Cerebellar cortex (tissue), 1 donor: ENCODE measurements at regions not wholly inside any gene's neighbourhood (a gene's known extent, or its start where the extent isn't known, plus 50 kb on each side); places are given as distances from the start of the nearest gene placed in this dataset.
"Not testable (repeated sequence)": the region's sequence is repeated elsewhere in the genome, so short reads cannot be mapped to it uniquely, and the experiment has no call there.

ENCODE experiments used
- DNase-seq: peaks from one replicate; pipeline ENCODE4 v3.0.0-alpha.2; 2015; ENCODE audit warnings: low spot score

DNA sequence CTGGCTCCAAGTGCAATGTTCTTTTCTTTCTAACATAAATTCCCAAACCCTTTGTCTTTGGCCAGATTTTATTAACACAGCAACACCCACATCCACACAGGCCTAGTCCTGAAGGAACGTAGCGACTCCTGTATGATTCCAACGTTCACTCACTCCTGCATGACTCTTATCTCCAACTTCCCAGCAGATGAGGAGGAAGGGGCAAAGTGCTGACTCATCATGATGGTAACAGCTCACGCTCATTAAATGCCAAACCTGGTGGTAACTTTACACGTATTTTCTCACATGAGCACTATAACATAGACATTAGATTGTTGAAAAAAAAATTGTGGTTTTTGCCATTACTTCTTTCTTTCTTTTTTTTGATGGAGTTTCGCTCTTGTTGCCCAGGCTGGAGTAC lies 1349.5 kb downstream of the EFNA5 start:
- DNase-seq = no peak

DNA sequence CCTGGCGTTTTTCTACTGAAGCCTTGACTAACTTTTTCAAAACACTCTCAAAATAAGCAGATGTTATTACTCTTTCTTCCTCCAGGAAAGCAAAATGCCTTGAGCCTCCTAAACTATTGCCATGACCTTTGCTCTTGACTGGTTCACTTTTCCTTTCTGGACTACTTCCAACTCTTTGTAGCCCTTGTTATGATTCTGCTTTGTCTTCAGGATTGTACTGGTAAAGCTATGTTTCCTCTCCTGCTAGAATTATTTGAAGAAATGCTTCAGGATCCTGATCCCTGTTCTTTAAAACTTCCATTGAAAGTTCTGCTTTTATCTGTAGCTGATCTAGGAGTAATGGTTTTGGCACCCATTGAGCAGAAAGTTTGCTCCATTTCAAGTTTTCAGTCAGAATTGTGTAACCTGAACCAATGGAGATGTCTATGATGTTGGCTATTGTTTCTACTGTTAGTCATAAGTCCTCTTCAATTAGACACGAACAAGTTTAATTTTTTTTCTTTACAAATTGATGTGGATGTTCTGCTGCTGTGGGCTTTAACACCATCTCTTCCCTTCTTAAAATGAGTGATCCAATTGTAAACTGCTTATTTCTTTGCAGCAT lies 1356.4 kb downstream of the EFNA5 start:
- DNase-seq = no peak

DNA sequence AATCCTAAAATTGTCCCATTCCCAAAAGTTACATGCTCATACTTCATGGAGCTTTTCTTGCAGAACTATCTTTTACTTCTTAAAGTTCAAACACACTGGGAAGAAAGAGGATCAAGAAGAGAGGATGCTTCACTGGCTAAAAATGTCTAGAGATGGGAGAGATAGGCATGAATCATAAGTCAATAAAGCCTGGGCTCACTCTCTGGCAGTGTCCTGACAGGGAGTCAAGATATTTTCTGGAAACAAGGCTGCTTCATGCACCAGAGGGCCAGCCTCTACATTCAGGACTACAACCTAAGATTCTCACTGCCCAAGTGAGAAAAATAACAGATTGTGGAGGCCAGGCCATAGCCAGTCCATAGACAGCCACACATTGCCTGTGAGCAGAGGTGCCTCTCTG lies 1358.4 kb downstream of the EFNA5 start:
- no peak for DNase-seq

DNA sequence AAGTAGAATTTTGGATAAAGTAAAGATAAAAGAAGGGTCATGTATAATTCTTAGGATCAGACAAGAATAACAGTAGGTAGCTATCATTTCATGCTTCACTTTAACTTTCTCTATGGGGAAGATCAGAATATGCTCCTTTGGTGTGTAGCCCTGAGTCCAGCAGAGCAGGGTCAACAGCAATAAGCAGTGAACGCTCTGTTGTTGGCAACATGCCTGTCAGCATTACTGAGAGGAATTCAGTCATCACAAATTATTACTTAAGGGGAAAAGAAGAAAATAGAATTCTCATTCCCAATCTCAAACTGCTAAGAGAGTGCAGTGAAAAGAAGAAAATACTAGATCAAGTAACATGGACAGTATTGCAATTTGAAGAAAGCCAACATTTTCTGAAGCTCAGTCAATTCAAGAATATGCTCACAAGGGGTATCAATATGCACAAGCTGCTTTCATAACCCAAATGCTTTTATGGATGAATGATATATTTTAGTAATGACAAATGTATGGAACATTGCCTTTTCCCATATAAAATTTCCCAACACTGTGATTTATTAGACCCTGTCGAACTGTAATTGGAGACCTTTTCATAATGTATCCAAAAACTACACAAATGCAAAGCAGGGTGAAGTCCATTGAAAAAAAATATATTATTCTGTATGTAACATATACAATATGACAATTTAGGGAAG lies 1359.4 kb downstream of the EFNA5 start:
- no peak for DNase-seq

DNA sequence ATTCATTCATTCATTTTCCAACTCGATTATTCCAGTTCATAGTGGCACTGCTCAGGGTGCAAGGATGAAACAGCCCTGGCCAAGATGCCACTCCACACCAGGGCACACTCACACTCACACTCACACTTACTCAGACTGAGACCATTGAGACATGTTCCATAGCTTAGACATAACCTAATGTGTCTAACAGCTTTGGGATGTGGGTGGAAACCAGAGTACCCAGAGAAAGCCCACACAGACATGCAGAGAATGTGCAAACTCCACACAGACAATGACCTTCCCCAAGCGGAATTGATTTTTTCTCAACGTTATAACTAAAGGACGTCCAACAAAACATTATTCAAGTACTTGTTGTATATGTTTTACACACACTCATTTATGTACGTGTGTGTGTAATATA lies 1363.5 kb downstream of the EFNA5 start:
- no peak for DNase-seq

DNA sequence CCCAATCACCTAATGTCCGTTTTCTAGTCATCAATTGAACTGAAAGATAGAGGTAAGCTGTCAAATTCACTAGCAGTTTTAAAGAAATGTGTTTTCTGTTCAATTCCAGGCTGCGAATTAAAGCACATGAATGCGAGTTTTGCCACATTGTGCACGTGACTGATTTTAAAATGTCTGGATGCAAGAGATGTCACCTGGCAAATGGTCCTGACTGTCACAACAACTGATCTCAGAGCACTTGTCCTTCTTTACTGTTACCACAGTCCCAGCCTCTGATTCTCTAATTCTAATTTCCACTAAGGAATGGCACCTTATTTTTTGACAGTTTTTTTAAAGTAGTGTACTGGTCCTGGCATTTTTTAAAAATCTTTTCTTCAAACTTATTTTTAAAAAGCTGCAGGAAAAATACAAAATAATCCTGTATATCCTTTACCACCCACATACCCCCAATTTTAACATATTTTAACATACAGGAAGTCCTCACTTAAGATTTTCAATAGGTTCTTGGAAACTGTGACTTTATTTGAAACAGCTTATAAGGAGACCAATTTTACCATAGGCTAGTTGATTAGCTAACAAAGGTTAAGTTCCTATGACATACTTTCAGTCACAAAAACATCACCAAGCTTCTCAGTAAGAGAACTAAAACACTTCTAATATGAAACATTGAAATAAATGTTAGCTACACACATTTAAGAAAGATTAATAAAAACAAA lies 1364.3 kb downstream of the EFNA5 start:
- no peak for DNase-seq

DNA sequence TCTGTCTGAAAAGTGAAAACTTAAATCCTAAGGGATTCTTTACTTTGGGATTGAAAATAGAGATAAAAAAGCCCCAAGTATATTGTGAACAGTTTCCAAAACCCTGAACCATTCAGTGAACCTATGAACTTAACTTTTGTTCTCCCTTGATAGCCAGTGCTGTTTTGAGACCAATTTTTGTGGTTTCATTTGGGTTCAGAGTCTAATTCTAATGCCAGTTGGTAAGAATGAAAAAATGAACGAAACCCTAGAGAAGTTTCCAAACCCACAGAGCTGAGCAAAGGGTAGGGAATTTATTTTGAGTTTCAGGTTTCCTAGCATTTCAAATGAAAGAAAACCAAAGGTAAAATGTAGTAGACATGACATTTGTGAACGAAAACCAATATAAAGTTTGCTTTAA lies 1366.8 kb downstream of the EFNA5 start:
- DNase-seq = no peak

DNA sequence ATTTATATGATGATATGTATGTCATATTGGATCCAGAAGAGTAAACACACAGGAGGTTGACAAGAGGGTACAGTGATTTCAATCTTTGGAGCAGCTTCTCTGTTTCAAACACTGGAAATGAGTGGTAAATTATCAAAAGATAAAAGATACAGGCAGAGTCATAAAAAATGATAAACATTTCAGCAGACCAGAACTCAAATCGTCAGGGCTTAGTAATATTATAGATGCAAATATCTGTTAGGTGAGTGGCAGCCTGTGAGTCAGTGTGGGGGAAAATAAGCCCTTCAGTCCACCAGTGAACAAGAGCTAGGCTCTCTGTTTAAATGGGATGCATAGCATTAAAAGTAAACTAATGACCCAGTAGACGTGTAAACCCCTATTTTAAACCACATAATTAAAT lies 1378.1 kb downstream of the EFNA5 start:
- no peak for DNase-seq

DNA sequence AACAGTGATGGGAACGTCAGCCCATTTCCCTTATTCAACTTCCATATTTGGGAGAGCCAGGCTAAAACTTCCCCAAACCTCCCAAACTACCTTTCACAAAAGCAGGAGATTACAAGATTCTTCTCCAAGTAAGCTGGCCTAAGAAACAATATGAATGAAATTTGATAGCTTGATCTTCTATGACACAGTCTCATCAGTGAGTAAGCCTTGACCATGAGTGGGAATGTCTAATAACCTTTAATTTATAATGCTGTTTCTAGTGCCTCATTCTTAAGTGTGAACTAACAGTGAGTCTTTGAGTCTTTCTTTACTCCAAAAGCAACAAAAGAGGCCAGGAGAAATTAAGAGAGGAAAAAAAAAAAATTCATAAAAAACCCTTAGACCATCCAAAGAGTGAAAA lies 1379.9 kb downstream of the EFNA5 start:
- no peak for DNase-seq

DNA sequence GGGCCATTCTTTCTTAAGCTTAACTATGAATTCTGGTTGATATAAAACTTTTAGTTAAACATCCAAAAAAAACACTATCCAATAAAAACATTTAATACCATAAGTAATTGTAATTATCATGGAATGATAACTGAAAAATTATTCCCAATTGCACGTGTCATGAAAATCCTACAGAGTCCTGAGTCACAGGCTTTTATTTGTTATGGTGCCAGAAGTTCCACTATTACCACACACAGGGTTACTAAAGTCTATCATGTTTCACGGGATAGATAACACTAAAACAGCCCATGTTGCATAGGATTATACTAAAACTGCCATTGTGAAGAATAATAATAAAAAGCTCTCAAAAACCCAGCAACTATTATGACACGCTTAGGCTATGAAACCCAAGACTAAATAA lies 1381.8 kb downstream of the EFNA5 start:
- DNase-seq = no peak

DNA sequence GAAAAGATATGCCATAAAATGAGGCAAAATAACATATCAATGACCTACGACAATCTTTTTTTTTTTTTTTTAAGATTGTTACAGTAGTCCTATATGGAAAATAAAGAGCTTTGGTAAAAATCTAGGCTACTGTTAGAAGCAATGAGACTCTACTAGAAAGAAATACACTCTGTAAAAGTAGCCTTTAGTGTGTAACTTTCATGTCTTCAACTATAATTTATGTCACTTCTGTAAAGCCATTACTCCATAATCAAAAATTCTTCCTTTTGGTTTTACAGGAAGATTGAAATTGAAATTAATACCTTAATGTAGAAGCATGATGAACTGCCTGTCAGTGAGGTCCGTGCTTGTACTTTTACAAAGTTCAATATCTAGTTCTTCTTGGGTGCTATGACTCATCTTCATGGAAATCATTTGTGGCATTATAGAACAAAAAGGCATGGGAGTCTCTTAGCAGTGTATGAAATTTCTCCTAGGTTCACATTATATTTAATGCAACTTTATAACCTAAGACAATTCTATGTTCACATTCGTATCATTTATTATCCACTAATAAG lies 1393.1 kb downstream of the EFNA5 start:
- DNase-seq = no peak

DNA sequence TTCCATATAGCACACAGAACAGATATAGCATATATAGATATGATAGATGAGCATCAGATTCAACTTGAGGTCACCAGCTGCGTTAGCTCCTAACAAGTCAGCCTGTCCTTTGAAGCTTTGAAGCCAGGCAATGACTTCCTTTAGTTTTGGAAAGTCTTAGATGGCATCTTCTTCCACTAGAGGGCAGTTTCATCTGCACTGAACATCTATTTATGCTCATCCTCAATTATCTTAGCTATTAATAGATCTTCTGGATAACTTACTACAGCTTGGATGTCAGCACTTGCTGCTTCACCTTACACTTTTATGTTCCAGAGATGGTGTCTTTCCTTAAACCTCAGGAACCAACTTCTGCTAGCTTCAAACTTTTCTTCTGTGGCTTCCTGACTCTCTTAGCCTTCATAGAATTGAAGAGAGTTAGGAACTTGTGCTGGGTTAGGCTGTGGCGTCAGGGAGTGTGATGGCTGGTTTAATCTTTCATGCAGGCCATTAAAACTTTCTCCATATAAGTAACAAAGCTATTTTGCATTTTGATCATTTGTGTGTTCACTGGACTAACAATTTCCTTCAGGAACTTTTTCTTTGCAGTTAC lies 1401.4 kb downstream of the EFNA5 start:
- peak; percentile 20 for DNase-seq

DNA sequence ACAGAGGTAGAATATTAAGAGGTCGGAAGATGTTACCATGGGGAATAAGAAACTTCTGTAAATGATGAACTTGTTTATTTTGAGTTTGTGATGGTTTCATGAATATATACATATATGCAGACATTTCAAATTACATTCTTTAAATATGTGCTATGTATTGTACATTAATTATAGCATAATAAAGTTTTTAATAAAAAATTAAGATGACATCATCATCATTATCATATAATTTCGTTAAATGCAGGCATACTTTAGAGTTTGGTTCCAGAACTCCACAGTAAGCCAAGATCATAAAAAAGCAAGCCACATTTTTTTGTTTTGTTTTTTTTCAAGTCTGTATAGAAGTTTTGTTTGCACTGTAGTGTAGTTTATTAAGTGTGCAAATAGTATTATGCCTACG lies 1403.5 kb downstream of the EFNA5 start:
- no peak for DNase-seq

DNA sequence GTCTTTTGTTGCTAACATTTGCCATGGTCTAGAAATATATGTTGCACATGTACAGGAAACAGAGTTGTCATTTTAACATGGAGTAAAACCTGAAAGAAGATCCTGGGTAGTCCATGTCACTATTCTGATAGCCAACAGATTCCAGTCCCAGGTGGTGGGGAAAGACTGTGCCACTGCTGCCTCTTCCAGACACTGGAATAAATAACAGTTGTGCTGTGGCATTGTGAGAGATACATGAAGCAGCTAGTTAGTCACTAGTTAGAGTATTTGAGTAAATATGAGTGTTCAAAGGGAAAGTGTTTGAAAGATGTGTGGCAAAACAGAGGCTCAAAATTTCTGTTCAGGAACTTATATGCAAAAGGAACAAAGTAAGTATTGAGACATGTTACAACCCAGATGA lies 1408.3 kb downstream of the EFNA5 start:
- no peak for DNase-seq

DNA sequence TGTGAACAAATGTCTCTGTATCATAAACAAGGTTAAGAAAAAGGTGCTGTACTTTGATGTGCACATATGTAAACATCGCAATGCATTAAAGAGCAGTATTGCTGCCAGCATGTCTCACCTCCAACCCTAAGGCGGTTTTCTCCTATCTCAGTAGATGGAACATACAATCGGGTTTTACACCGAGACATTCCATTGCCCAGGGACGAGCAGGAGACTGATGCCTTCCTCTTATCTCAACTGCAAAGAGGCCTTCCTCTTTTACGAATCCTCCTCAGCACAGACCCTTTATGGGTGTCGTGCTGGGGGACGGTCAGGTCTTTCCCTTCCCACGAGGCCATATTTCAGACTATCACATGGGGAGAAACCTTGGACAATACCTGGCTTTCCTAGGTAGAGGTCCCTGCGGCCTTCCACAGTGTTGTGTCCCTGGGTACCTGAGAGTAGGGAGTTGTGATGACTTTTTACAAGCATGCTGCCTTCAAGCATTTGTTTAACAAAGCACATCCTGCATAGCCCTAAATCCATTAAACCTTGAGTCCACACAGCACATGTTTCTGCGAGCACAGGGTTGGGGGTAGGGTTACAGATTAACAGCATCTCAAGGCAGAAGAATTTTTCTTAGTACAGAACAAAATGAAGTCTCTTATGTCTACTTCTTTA lies 1411.2 kb downstream of the EFNA5 start:
- DNase-seq = not testable (repeated sequence)

DNA sequence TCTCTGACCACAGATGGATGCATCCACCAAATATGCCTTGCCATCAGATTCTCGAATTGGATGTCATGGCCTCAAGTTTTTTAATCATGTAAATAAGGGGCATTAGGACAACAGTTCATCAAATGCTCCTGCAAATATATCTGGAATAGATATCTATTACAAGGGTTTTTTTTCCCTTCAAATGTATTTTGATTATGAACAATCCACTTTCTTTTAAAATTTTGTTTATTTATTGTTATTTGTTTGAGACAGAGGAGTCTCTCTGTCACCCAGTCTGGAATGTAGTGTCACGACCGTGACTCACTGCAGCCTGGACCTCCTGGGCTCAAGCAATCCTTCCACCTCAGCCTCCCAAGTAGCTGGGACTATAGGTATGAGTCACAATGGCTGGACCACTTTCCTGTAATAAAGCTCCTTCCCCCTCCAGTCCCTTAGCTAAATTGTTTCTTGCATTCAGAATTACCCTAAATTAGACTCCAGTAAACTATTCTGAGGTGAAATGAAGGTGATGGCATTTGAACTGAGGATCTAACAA lies 1412.1 kb downstream of the EFNA5 start:
- no peak for DNase-seq

DNA sequence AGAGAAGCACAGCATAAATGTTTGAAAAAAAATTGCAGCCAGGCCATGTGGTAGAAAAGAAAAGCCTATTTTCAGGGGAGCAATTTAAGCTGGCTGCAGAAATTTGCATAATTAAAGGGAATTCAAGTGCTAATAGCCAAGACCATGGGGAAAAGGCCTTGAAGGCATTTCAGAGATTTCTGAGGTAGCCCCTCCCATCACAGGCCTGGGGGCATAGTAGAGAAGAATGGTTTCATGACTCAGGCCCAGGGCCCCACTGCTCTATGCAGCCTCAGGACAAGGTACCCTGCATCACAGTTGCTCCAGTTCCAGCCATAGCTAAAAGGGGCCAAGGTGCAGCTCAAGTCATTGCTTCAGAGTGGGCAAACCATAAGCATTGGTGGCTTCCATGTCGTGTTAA lies 1416.0 kb downstream of the EFNA5 start:
- no peak for DNase-seq

DNA sequence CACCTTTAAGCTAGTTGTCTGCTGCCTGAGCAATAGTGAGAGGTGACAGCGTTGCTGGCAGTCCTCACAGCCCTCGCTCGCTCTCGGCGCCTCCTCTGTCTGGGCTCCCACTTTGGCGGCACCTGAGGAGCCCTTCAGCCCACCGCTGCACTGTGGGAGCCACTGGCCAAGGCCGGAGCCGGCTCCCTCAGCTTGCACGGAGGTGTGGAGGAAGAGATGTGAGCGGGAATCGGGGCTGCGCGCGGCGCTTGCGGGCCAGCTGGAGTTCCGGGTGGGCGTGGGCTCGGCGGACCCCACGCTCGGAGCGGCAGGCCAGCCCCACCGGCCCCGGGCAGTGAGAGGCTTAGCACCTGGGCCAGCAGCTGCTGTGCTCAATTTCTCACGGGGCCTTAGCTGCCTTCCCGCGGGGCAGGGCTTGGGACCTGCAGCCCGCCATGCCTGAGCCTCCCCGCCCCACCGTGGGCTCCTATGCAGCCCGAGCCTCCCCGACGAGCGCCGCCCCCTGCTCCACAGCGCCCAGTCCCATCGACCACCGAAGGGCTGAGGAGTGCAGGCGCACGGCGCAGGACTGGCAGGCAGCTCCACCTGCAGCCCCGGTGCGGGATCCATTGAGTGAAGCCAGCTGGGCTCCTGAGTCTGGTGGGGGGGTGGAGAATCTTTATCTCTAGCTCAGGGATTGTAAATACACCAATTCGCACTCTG lies 1424.5 kb downstream of the EFNA5 start:
- not testable (repeated sequence) for DNase-seq

DNA sequence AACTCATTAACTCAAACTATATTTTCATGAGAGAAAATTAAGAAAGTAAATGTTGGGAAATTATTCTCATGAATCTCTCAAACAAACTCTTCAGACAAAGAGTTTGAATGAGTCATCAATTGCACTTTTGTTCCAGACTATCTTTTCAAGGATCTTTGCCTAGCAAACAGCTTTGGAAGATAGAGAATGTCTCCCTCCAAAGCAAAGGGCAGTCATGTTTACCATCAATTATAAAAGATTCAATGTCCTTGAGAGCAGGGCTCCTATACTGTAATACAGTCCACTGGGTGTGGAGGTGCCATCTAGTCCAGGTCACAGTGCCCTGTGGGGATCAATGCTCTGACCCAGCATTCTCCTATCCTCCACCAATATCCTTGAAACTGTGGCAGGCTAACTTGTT lies 1429.3 kb downstream of the EFNA5 start:
- DNase-seq = no peak

DNA sequence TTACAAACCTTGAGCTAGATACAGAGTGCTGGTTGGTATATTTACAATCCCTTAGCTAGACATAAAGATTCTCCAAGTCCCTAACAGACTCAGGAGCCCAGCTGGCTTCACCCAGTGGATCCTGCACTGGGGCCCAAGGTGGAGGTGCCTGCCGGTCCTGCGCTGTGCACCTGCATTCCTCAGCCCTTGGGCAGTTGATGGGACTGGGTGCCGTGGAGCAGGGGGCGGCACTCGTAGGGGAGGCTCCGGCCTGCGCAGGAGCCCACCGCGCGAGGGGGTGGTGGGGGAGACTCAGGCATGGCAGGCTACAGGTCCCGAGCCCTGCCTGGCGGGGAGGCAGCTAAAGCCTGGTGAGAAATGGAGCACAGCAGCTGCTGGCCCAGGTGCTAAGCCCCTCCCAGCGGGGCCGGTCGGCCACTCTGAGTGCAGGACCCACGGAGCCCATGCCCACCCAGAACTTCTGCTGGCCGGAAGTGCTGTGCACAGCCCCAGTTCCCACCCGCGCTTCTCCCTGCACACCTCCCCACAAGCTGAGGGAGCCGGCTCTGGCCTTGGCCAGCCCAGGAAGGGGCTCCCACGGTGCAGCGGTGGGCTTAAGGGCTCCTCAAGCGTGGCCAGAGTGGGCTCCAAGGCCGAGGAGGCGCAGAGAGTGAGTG lies 1464.7 kb downstream of the EFNA5 start:
- no peak for DNase-seq

DNA sequence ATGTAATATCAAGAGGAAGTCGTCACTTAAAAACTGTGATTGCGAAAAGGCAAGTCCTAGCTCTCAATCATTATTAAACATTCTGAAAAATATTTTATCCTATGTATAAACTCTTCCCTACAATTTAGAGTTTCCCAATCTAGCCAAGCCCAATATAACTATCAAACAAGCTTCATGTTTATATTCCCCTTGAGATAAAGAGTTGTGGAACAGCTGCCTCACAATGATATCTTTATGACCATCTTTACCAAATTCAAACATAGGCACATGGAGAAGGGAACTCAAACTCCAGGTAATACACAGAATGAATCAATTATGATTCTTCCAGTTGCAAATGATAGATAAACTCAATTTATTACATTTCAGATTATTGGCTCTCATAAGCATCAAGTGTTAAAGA lies 1468.7 kb downstream of the EFNA5 start:
- no peak for DNase-seq
